Uterus (tissue), 3 donors: ENCODE measurements at regions not wholly inside any gene's neighbourhood (a gene's known extent, or its start where the extent isn't known, plus 50 kb on each side); places are given as distances from the start of the nearest gene placed in this dataset.

ENCODE experiments used
- DNase-seq, 2 donors: peaks; one replicate each; pipeline ENCODE4 v3.0.0-alpha.2; 2019 to 2020
- H3K27ac ChIP-seq, 2 donors: fragments of 200-600 bp; sonication (generic); 1 replicate in 1 of 2; 2 replicates in 1 of 2; pipeline ENCODE4 v1.5.1; 2016 to 2018
- H3K27me3 ChIP-seq, 2 donors: fragments of 200-600 bp; sonication (generic); one replicate each; pipeline ENCODE4 v1.5.1; 2018 to 2019; ENCODE audit warnings: control low read depth in 1 of 2
- H3K36me3 ChIP-seq, 2 donors: fragments of 200-600 bp; sonication (generic); one replicate each; pipeline ENCODE4 v1.5.1; 2019; ENCODE audit warnings: control low read depth in 1 of 2
- H3K4me1 ChIP-seq, 2 donors: fragments of 200-600 bp; sonication (generic); one replicate each; pipeline ENCODE4 v1.5.1; 2018 to 2019; ENCODE audit warnings: control low read depth in 1 of 2
- H3K4me3 ChIP-seq, 2 donors: fragments of 200-600 bp; sonication (generic); 1 replicate in 1 of 2; 2 replicates in 1 of 2; pipeline ENCODE4 v1.5.1; 2018 to 2019; ENCODE audit warnings: mild to moderate bottlenecking in 1 of 2
- H3K9me3 ChIP-seq, 2 donors: fragments of 200-600 bp; sonication (generic); one replicate each; pipeline ENCODE4 v1.5.1; 2019; ENCODE audit warnings: control low read depth in 1 of 2
- CTCF ChIP-seq, 4 experiments: fragments of 200-600 bp in 2 of 4; fragments of 450-650 bp in 2 of 4; sonication (generic) in 2 of 4; IDR thresholded peaks; one replicate each; pipeline ENCODE4 v1.5.1; 2016 to 2019; ENCODE audit warnings: antibody characterized with exemption in 4 of 4, mild to moderate bottlenecking in 2 of 4, moderate library complexity in 1 of 4
- POLR2A ChIP-seq, 2 donors: fragments of 450-650 bp; IDR thresholded peaks; one replicate each; pipeline ENCODE4 v1.6.1; 2016; ENCODE audit warnings: antibody characterized with exemption in 2 of 2, mild to moderate bottlenecking in 1 of 2, moderate library complexity in 1 of 2
- intact Hi-C: fragments of 100-400 bp; cut with DNase I; formaldehyde crosslinking; loops from one replicate; pipeline ENCODE4 v1.15.1; 2023; ENCODE audit warnings: low total_unique reads
- donor health status: DM: yes; HTN: yes; CAD: no.

- TF ChIP-seq POLR2A (IDR thresholded peaks at IDR 0.05), result no peak
- TF ChIP-seq CTCF (IDR thresholded peaks at IDR 0.05), result no peak
- no peak overlapping the region for H3K4me3 ChIP-seq
- H3K27ac ChIP-seq, result no peak overlapping the region
- H3K36me3 ChIP-seq, result no peaks in the 10 kb centered on the region
- H3K4me1 ChIP-seq, result no peaks in the 10 kb centered on the region
- no peaks in the 10 kb centered on the region for H3K27me3 ChIP-seq
- DNase-seq, result no peak
- intact Hi-C loops, result no loop called here
- H3K9me3 ChIP-seq, result no peaks in the 10 kb centered on the region
These were observed 102.9 kb upstream of the TNIP3 start for GRCh38 chr4:121266982-121267381.

- H3K27ac ChIP-seq, result no peak overlapping the region
- intact Hi-C loops, result no loop called here
- H3K27me3 ChIP-seq, result peaks cover 0 to 7% of the 10 kb centered on the region in 2 donors
- TF ChIP-seq POLR2A (IDR thresholded peaks at IDR 0.05) (no peak), CTCF (IDR thresholded peaks at IDR 0.05) (no peak)
- H3K36me3 ChIP-seq, result no peaks in the 10 kb centered on the region
- DNase-seq, result no peak
- H3K4me3 ChIP-seq, result no peak overlapping the region
- no peaks in the 10 kb centered on the region for H3K4me1 ChIP-seq
- no peaks in the 10 kb centered on the region for H3K9me3 ChIP-seq
These were observed 92.9 kb upstream of the TNIP3 start for GRCh38 chr4:121256887-121257466.

GRCh38 chr4:121255986-121256750, 92.0 kb upstream of the TNIP3 start:
- H3K36me3 ChIP-seq, result no peaks in the 10 kb centered on the region
- no peaks in the 10 kb centered on the region for H3K4me1 ChIP-seq
- H3K27me3 ChIP-seq, result peaks cover 0 to 2% of the 10 kb centered on the region in 2 donors
- no peak overlapping the region for H3K4me3 ChIP-seq
- DNase-seq, result no peak
- intact Hi-C loops, result no loop called here
- no peaks in the 10 kb centered on the region for H3K9me3 ChIP-seq
- H3K27ac ChIP-seq, result no peak overlapping the region
- TF ChIP-seq CTCF (IDR thresholded peaks at IDR 0.05) (no peak), POLR2A (IDR thresholded peaks at IDR 0.05) (no peak)

- Histone ChIP-seq H3K27ac (no peak overlapping the region), H3K4me3 (no peak overlapping the region), H3K4me1 (no peaks in the 10 kb centered on the region), H3K27me3 (no peaks in the 10 kb centered on the region), H3K9me3 (no peaks in the 10 kb centered on the region), H3K36me3 (no peaks in the 10 kb centered on the region)
- TF ChIP-seq POLR2A (IDR thresholded peaks at IDR 0.05) (no peak), CTCF (IDR thresholded peaks at IDR 0.05) (no peak)
- DNase-seq, result no peak
- intact Hi-C loops, result no loop called here
These were observed 89.8 kb upstream of the TNIP3 start for GRCh38 chr4:121253961-121254360.

- TF ChIP-seq POLR2A (IDR thresholded peaks at IDR 0.05) (no peak), CTCF (IDR thresholded peaks at IDR 0.05) (peak; percentile 51 to 65 (median 62))
- Histone ChIP-seq H3K27ac (no peak overlapping the region), H3K27me3 (no peaks in the 10 kb centered on the region), H3K4me3 (no peak overlapping the region), H3K36me3 (no peaks in the 10 kb centered on the region), H3K4me1 (no peaks in the 10 kb centered on the region), H3K9me3 (no peaks in the 10 kb centered on the region)
- DNase-seq, result peak; percentile 36 to 38
- intact Hi-C loops, result no loop called here
These were observed 88.2 kb upstream of the TNIP3 start for GRCh38 chr4:121252224-121252806.
